Putamen (tissue), 1 donor: ENCODE measurements at regions not wholly inside any gene's neighbourhood (a gene's known extent, or its start where the extent isn't known, plus 50 kb on each side); places are given as distances from the start of the nearest gene placed in this dataset.

ENCODE experiments used
- DNase-seq: peaks from one replicate; pipeline ENCODE4 v3.0.0-alpha.2; 2016; ENCODE audit warnings: low spot score

DNA sequence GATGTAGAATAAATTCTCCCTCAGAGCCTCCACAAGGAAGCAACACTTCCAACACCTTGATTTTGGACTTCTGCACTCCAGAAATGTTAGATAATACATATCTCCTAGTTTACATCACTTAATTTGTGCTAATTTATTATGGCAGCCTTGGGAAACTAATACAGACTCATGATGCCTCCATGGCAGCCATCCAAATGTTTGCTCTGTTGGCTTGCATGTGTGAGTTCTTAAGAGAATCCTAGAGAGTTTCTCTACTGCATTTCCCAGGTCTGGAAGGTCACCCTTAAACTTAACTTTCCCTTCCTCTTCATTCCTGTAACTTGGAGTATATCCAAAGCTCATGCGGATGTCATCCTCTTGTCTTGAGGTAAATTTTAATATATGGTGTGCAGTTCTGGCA lies 956.1 kb downstream of the ADGRL3 start:
- DNase-seq, result no peak

DNA sequence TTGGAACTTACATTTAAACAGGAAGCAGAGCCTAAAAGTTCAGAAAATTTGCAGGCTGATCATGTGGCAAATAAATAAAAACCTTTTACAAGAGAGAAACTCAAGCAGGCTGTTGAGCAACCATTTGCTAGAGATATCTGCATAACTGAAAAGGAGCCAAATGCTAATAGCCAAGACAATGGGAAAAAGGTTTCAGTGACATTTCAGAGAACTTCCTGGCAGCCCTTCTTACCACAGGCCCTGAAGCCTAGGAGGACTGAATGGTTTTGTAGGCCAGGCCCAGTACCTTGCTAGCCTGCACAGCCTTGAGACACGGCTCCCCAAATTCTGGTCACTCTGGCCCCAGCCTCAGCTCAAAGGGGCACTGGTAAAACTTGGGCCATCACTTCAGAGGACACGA lies 945.1 kb downstream of the ADGRL3 start:
- no peak for DNase-seq

DNA sequence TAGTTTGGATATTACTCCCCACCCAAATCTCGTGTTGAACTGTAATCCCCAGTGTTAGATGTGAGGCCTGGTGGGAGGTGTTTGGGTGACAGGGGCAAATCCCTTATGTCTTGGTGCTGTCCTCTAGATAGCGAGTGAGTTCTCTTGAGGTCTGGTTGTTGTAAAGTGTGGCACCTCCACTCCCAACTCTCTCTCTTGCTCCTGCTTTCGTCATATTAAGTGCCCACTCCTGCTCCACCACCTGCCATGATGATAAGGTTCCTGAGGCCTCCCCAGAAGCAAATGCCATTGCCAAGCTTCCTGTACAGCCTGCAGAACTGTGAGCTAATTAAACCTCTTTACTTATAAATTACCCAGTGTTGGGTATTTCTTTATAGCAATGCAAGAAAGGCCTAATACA lies 944.3 kb downstream of the ADGRL3 start:
- DNase-seq, result no peak

GRCh38 chr4:62135565-62136156 lies 935.5 kb downstream of the ADGRL3 start:
- peak; percentile 66 for DNase-seq

GRCh38 chr4:62133977-62134376 lies 933.9 kb downstream of the ADGRL3 start:
- DNase-seq, result no peak

GRCh38 chr4:62133101-62133897 lies 933.2 kb downstream of the ADGRL3 start:
- no peak for DNase-seq

DNA sequence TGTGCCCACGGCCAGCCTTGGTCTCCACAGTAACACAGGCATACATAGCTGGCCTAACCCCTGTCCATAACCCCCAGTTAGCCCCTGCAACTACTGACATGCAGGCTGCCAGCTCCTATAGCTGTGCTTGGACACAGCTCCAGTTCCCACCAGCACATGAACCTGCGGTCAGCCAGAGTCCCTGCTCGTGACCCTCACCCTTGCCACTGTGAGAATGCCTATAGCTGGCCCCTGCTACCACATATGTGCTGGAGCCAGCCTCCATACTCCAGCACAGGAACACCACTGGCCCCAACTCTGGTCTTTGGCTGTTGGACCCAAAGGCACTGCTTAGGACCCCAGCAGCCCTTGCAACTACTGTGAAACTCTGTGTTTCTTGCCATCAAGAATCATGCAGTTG lies 930.9 kb downstream of the ADGRL3 start:
- no peak for DNase-seq

- no peak for DNase-seq
These were observed 930.5 kb downstream of the ADGRL3 start for GRCh38 chr4:62130637-62131036.

GRCh38 chr4:62130230-62130629 lies 930.1 kb downstream of the ADGRL3 start:
- DNase-seq, result no peak
